Activated T-cell treated with anti-CD3 and anti-CD28 coated beads, Interleukin-2, amount 50 U/mL, for 24 hours (primary cell): ENCODE measurements at regions not wholly inside any gene's neighbourhood (a gene's known extent, or its start where the extent isn't known, plus 50 kb on each side); places are given as distances from the start of the nearest gene placed in this dataset.
A peak's percentile ranks its signal among the peaks of the same experiment; 100 is the strongest.
"Not testable (repeated sequence)": the region's sequence is repeated elsewhere in the genome, so short reads cannot be mapped to it uniquely, and the experiment has no call there.

Experiments
- DNase-seq: peaks from one replicate; pipeline ENCODE4 v3.0.0-alpha.2; 2020
- H3K27ac Mint-ChIP-seq: 2 replicates; pipeline ENCODE4 v1.8.0; 2020; ENCODE audit warnings: mild to moderate bottlenecking, mixed read lengths
- H3K27me3 Mint-ChIP-seq: 2 replicates; pipeline ENCODE4 v1.8.0; 2020; ENCODE audit warnings: mixed read lengths
- H3K36me3 Mint-ChIP-seq: 2 replicates; pipeline ENCODE4 v1.8.0; 2020; ENCODE audit warnings: low read depth, mixed read lengths
- H3K4me1 Mint-ChIP-seq: 2 replicates; pipeline ENCODE4 v1.8.0; 2020; ENCODE audit warnings: low read depth, mixed read lengths
- H3K4me3 Mint-ChIP-seq: 2 replicates; pipeline ENCODE4 v1.8.0; 2020; ENCODE audit warnings: mild to moderate bottlenecking, moderate library complexity, mixed read lengths
- H3K9me3 Mint-ChIP-seq: 2 replicates; pipeline ENCODE4 v1.8.0; 2020; ENCODE audit warnings: mixed read lengths

DNA sequence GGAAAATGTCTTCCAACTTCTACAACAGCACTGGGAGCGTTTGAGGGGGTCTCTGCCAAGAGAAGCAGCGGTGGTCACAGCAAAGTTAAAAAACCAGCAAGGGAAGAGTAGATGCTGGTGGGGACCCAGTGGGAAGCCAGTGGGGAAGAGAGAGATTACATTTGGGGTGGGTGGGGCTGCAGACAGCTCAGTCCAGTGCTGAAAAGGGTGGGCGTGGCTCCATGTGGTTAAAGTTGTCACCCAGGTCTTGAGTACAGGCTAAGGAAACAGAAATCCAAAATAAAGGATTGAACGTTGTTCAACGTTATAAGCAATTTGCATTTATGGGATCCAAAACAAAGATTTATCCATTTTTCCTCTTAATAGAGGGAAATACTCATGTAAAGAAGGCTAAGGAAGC lies 106.3 kb upstream of the LY86 start:
- H3K27ac Mint-ChIP-seq: no peak overlapping the region

GRCh38 chr6:6483168-6483567 lies 105.4 kb upstream of the LY86 start:
- Mint-ChIP-seq H3K9me3 (no peaks in the 10 kb centered on the region), H3K27ac (no peak overlapping the region), H3K27me3 (peaks cover 32% of the 10 kb centered on the region), H3K4me1 (no peaks in the 10 kb centered on the region), H3K4me3 (no peak overlapping the region), H3K36me3 (no peaks in the 10 kb centered on the region)
- no peak for DNase-seq

More for the DNA sequence above, 106.3 kb upstream of the LY86 start:
- no peaks in the 10 kb centered on the region for H3K9me3 Mint-ChIP-seq
- H3K4me1 Mint-ChIP-seq: no peaks in the 10 kb centered on the region
- H3K36me3 Mint-ChIP-seq: no peaks in the 10 kb centered on the region
- peaks cover 37% of the 10 kb centered on the region for H3K27me3 Mint-ChIP-seq
- no peak overlapping the region for H3K4me3 Mint-ChIP-seq
- no peak for DNase-seq

- no peak overlapping the region for H3K27ac Mint-ChIP-seq
- no peak for DNase-seq
- no peaks in the 10 kb centered on the region for H3K36me3 Mint-ChIP-seq
- peaks cover 27% of the 10 kb centered on the region for H3K27me3 Mint-ChIP-seq
- H3K4me3 Mint-ChIP-seq: no peak overlapping the region
- H3K9me3 Mint-ChIP-seq: no peaks in the 10 kb centered on the region
- no peaks in the 10 kb centered on the region for H3K4me1 Mint-ChIP-seq
Measured at GRCh38 chr6:6483733-6484132, 104.8 kb upstream of the LY86 start.

GRCh38 chr6:6484681-6485080 lies 103.8 kb upstream of the LY86 start:
- no peaks in the 10 kb centered on the region for H3K9me3 Mint-ChIP-seq
- no peak overlapping the region for H3K4me3 Mint-ChIP-seq
- H3K27me3 Mint-ChIP-seq: peaks cover 20% of the 10 kb centered on the region
- H3K4me1 Mint-ChIP-seq: no peaks in the 10 kb centered on the region
- H3K27ac Mint-ChIP-seq: no peak overlapping the region
- DNase-seq: no peak
- H3K36me3 Mint-ChIP-seq: no peaks in the 10 kb centered on the region

DNA sequence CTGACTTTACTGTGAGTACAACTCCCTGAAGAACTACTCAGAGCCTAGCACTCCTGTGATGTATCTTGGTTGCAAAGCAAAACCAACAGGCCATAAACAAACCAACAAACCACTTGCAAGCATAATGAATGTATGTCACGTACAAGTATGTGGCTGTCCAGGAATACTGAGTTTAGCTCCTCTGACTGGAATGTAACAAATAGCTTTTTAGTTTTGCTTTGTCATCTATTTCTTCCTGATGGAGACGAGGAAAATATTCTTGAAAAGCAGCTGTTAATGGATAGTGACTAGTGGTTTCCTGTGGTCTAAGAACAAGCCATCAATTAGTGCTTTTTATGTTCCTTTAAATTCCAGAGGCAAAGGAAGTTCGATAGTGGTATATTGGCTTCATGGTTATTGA lies 101.9 kb upstream of the LY86 start:
- no peaks in the 10 kb centered on the region for H3K4me1 Mint-ChIP-seq
- H3K36me3 Mint-ChIP-seq: no peaks in the 10 kb centered on the region
- H3K9me3 Mint-ChIP-seq: no peaks in the 10 kb centered on the region
- H3K27me3 Mint-ChIP-seq: peaks cover 11% of the 10 kb centered on the region
- no peak overlapping the region for H3K27ac Mint-ChIP-seq
- no peak for DNase-seq
- H3K4me3 Mint-ChIP-seq: no peak overlapping the region

DNA sequence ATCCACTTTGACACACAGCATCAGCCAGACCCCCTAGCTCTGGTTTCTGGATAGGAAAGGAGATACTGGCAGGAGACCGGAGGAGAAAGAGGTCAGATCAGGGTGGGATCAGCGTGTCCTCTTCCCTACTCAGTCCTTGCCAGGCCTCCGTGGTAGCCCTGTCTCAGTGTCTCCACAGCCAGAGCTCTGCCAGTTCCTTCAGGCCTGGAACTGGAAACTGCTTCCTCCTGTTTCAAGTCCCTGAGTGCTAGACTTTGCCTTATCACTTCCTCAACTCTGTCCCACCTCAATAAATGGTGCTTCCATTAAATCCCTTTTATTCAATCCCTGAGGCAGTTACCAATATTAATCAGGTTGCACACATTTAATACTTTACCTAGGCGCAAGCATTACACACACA lies 96.8 kb upstream of the LY86 start:
- H3K4me1 Mint-ChIP-seq: peaks cover 3% of the 10 kb centered on the region
- no peak overlapping the region for H3K27ac Mint-ChIP-seq
- H3K9me3 Mint-ChIP-seq: no peaks in the 10 kb centered on the region
- DNase-seq: no peak
- no peak overlapping the region for H3K4me3 Mint-ChIP-seq
- H3K27me3 Mint-ChIP-seq: peaks cover 17% of the 10 kb centered on the region
- H3K36me3 Mint-ChIP-seq: no peaks in the 10 kb centered on the region

- no peak for DNase-seq
- Mint-ChIP-seq H3K4me1 (peaks cover 3% of the 10 kb centered on the region), H3K9me3 (no peaks in the 10 kb centered on the region), H3K36me3 (no peaks in the 10 kb centered on the region), H3K27ac (no peak overlapping the region), H3K4me3 (no peak overlapping the region), H3K27me3 (peaks cover 17% of the 10 kb centered on the region)
Measured at GRCh38 chr6:6492675-6493074, 95.8 kb upstream of the LY86 start.

DNA sequence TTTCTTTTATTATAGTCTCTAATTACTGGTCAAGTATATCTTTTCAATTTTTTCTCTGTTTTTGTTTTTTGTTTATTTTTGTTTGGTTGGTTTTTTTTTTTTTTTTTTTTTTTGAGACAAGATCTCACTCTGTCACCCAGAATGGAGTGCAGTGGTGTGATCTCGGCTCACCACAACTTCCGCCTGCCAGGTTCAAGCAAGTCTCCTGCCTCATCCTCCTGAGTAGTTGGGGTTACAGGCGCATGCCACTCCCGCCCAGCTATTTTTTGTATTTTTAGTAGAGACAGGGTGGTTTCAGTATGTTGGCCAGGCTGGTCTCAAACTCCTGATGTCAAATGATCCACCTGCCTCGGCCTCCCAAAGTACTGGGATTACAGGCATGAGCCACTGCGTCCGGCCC lies 94.4 kb upstream of the LY86 start:
- H3K27me3 Mint-ChIP-seq: peaks cover 22% of the 10 kb centered on the region
- not testable (repeated sequence) for H3K4me3 Mint-ChIP-seq, DNase-seq, H3K27ac Mint-ChIP-seq, H3K9me3 Mint-ChIP-seq, H3K4me1 Mint-ChIP-seq, H3K36me3 Mint-ChIP-seq

- H3K9me3 Mint-ChIP-seq: no peaks in the 10 kb centered on the region
- H3K36me3 Mint-ChIP-seq: no peaks in the 10 kb centered on the region
- peaks cover 28% of the 10 kb centered on the region for H3K27me3 Mint-ChIP-seq
- H3K4me3 Mint-ChIP-seq: no peak overlapping the region
- no peak overlapping the region for H3K27ac Mint-ChIP-seq
- DNase-seq: peak; percentile 39
- H3K4me1 Mint-ChIP-seq: peaks cover 3% of the 10 kb centered on the region
Measured at GRCh38 chr6:6494677-6495076, 93.8 kb upstream of the LY86 start.

DNA sequence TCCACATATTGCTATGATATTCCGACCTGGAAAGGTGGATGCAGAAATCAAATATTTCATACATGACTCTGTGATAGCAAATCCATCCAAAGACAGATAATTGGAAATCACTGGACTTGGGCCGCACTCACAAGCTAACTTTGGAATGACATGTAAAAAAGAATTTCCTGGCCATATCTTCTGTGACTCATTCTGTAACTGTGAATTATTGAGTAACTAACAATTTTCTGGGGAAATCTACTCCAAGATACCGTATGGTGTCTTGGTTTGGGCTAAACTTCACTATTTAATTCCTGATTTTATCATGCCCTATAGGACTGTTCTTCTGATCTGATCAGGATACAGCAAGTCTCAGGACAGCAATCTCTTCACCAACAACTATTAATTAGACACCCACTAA lies 92.7 kb upstream of the LY86 start:
- no peaks in the 10 kb centered on the region for H3K36me3 Mint-ChIP-seq
- no peak for DNase-seq
- H3K27me3 Mint-ChIP-seq: peaks cover 38% of the 10 kb centered on the region
- no peak overlapping the region for H3K4me3 Mint-ChIP-seq
- H3K27ac Mint-ChIP-seq: no peak overlapping the region
- H3K4me1 Mint-ChIP-seq: peaks cover 3% of the 10 kb centered on the region
- no peaks in the 10 kb centered on the region for H3K9me3 Mint-ChIP-seq

GRCh38 chr6:6497541-6497940 lies 91.0 kb upstream of the LY86 start:
- Mint-ChIP-seq H3K27ac (no peak overlapping the region), H3K4me1 (peaks cover 3% of the 10 kb centered on the region), H3K4me3 (no peak overlapping the region), H3K36me3 (no peaks in the 10 kb centered on the region), H3K9me3 (no peaks in the 10 kb centered on the region), H3K27me3 (peaks cover 49% of the 10 kb centered on the region)
- DNase-seq: no peak

GRCh38 chr6:6497976-6498375 lies 90.5 kb upstream of the LY86 start:
- H3K4me3 Mint-ChIP-seq: no peak overlapping the region
- H3K36me3 Mint-ChIP-seq: no peaks in the 10 kb centered on the region
- no peak for DNase-seq
- H3K9me3 Mint-ChIP-seq: no peaks in the 10 kb centered on the region
- peaks cover 47% of the 10 kb centered on the region for H3K27me3 Mint-ChIP-seq
- H3K4me1 Mint-ChIP-seq: peaks cover 3% of the 10 kb centered on the region
- no peak overlapping the region for H3K27ac Mint-ChIP-seq

DNA sequence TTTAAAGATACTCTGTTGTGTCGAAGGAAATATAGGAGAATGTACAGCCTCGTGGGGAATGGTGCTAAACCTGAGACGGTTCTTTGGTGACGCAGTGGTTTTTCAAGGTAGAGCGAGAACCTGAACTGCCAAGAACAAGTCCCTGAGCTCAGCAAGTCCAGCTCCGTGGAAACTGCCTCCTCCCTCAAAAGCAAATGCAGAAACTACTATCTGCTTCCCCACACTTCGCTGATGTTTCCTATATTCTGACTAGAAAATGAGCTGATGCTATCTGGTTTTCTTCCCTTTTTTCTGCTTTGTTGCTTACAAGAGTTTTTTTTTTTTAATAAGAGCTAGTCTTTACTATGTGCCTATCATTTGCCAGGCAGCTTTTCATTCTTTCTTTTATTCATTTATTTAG lies 85.3 kb upstream of the LY86 start:
- Mint-ChIP-seq H3K4me3 (no peak overlapping the region), H3K36me3 (no peaks in the 10 kb centered on the region), H3K27me3 (peaks cover 81% of the 10 kb centered on the region), H3K9me3 (no peaks in the 10 kb centered on the region), H3K4me1 (no peaks in the 10 kb centered on the region), H3K27ac (no peak overlapping the region)
- DNase-seq: no peak

DNA sequence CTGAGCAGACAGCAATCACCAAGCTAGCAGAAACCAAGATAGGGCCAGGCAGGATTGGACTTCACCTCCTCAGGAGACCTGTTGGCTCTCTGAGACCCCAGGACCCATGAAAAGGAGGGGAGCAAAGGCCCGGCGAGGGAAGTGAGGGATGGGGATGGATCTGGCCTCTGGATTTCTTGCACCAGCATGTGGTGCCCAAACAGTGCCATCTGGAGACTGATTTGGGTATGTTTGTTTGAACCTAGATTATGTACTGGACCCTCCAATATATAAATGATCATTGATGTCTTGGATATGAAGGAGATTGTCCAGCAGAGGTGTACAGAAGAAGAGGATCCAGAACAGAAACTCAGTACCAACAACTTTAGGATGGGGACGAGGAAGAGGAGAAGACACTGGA lies 83.4 kb upstream of the LY86 start:
- DNase-seq: no peak
- H3K9me3 Mint-ChIP-seq: no peaks in the 10 kb centered on the region
- peaks cover 84% of the 10 kb centered on the region for H3K27me3 Mint-ChIP-seq
- H3K36me3 Mint-ChIP-seq: no peaks in the 10 kb centered on the region
- no peaks in the 10 kb centered on the region for H3K4me1 Mint-ChIP-seq
- no peak overlapping the region for H3K4me3 Mint-ChIP-seq
- H3K27ac Mint-ChIP-seq: no peak overlapping the region

DNA sequence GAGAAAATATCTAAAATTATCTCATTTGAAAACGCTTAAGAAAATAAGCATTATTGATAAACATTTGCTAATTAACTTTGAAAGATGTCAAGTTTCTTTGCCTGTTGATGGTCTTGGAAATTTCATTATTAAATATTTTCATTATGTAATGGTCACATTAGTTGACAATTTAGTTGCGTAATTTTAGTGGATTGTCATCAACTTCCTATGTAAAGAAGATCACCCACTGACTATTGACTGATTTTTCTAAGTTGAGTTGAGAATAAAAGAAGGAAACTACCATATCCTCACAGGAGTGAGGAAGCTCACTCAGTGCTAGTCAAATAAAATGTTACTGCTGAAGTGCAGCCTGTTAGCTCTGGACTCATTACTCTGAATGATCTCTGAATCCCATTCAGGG lies 79.9 kb upstream of the LY86 start:
- no peak for DNase-seq
- Mint-ChIP-seq H3K9me3 (no peaks in the 10 kb centered on the region), H3K36me3 (no peaks in the 10 kb centered on the region), H3K4me1 (no peaks in the 10 kb centered on the region), H3K27me3 (peaks cover 86% of the 10 kb centered on the region), H3K4me3 (no peak overlapping the region), H3K27ac (no peak overlapping the region)

- no peaks in the 10 kb centered on the region for H3K36me3 Mint-ChIP-seq
- no peaks in the 10 kb centered on the region for H3K4me1 Mint-ChIP-seq
- H3K9me3 Mint-ChIP-seq: no peaks in the 10 kb centered on the region
- peaks cover 86% of the 10 kb centered on the region for H3K27me3 Mint-ChIP-seq
- H3K27ac Mint-ChIP-seq: no peak overlapping the region
- DNase-seq: no peak
- no peak overlapping the region for H3K4me3 Mint-ChIP-seq
Measured at GRCh38 chr6:6509284-6509683, 79.2 kb upstream of the LY86 start.
